GM23248 (cell line): ENCODE measurements at regions not wholly inside any gene's neighbourhood (a gene's known extent, or its start where the extent isn't known, plus 50 kb on each side); places are given as distances from the start of the nearest gene placed in this dataset.

ENCODE experiments used
- DNase-seq: peaks from one replicate; pipeline ENCODE4 v3.0.0-alpha.2; 2015
- H2AFZ ChIP-seq: fragments of 200-600 bp; sonication (generic); 2 replicates; pipeline ENCODE4 v1.6.1; 2016; ENCODE audit warnings: antibody characterized with exemption
- H3F3A ChIP-seq: fragments of 200-600 bp; sonication (generic); 2 replicates; pipeline ENCODE4 v1.6.1; 2016; ENCODE audit warnings: mild to moderate bottlenecking, antibody characterized with exemption, mixed run types; ENCODE audit not compliant: insufficient read depth
- H3K27ac ChIP-seq: fragments of 200-600 bp; sonication (generic); 2 replicates; pipeline ENCODE4 v1.5.1; 2016; ENCODE audit warnings: mild to moderate bottlenecking
- H3K27me3 ChIP-seq: fragments of 200-600 bp; sonication (generic); replicated peaks from 2 replicates; pipeline ENCODE4 v1.6.1; 2016; ENCODE audit warnings: mild to moderate bottlenecking; ENCODE audit not compliant: insufficient read depth
- H3K36me3 ChIP-seq: fragments of 200-600 bp; sonication (generic); 2 replicates; pipeline ENCODE4 v1.6.1; 2016; ENCODE audit warnings: low read depth, mild to moderate bottlenecking
- H3K4me1 ChIP-seq: fragments of 200-600 bp; sonication (generic); 2 replicates; pipeline ENCODE4 v1.6.1; 2016; ENCODE audit warnings: mild to moderate bottlenecking; ENCODE audit not compliant: insufficient read depth
- H3K4me2 ChIP-seq: fragments of 200-600 bp; sonication (generic); one replicate; pipeline ENCODE4 v1.6.1; 2016; ENCODE audit warnings: mild to moderate bottlenecking; ENCODE audit not compliant: unreplicated experiment
- H3K4me3 ChIP-seq: fragments of 200-600 bp; sonication (generic); 2 replicates; pipeline ENCODE4 v1.5.1; 2016; ENCODE audit warnings: mild to moderate bottlenecking
- H3K79me2 ChIP-seq: fragments of 200-600 bp; sonication (generic); 2 replicates; pipeline ENCODE4 v1.6.1; 2016; ENCODE audit warnings: mild to moderate bottlenecking; ENCODE audit not compliant: insufficient read depth
- H3K9ac ChIP-seq: fragments of 200-600 bp; sonication (generic); 2 replicates; pipeline ENCODE4 v1.6.1; 2016; ENCODE audit warnings: mild to moderate bottlenecking
- H3K9me2 ChIP-seq: fragments of 200-600 bp; sonication (generic); 2 replicates; pipeline ENCODE4 v1.6.1; 2016; ENCODE audit warnings: mixed run types, mild to moderate bottlenecking, moderate library complexity; ENCODE audit not compliant: insufficient read depth
- H3K9me3 ChIP-seq: fragments of 200-600 bp; sonication (generic); one replicate; pipeline ENCODE4 v1.6.1; 2017; ENCODE audit warnings: low read depth
- H4K20me1 ChIP-seq: fragments of 200-600 bp; sonication (generic); 2 replicates; pipeline ENCODE4 v1.6.0; 2016; ENCODE audit not compliant: insufficient read depth
- EZH2 ChIP-seq: fragments of 200-600 bp; sonication (generic); IDR thresholded peaks from 2 replicates; pipeline ENCODE4 v1.6.1; 2018; ENCODE audit warnings: antibody characterized with exemption, mild to moderate bottlenecking; ENCODE audit not compliant: insufficient read depth, poor library complexity, severe bottlenecking
- EZH2phosphoT487 ChIP-seq: fragments of 200-600 bp; sonication (generic); IDR thresholded peaks from 2 replicates; pipeline ENCODE4 v1.6.1; 2018; ENCODE audit warnings: antibody characterized with exemption, moderate library complexity, mild to moderate bottlenecking, low read depth; ENCODE audit not compliant: insufficient read depth
- WGBS, 2 experiments: methylation state at CpG; one replicate each; pipeline ENCODE4 v1.1.6; 2015 to 2017; ENCODE audit warnings: low lambda C conversion rate in 2 of 2, low coverage in 1 of 2; ENCODE audit errors: missing lambda C conversion rate in 2 of 2; 5-methylcytosine and 5-hydroxymethylcytosine counted together
- in situ Hi-C: fragments of 300-500 bp; cut with MboI; formaldehyde crosslinking; loops from 2 replicates; pipeline ENCODE4 v1.15.0; 2020

GRCh38 chr9:74309654-74310053 is 187.5 kb upstream of the RORB start:
- WGBS, 2 experiments: 0% methylated on average over 2 of the region's 2 CpGs
- in situ Hi-C loops: no loop called here
- H3K27ac ChIP-seq: no peak overlapping the region
- H3K9me2 ChIP-seq: no peaks in the 10 kb centered on the region
- no peak overlapping the region for H3K9ac ChIP-seq
- H3K4me2 ChIP-seq: no peak overlapping the region
- DNase-seq: no peak
- TF ChIP-seq EZH2phosphoT487: no peak
- TF ChIP-seq EZH2: no peak
- no peaks in the 10 kb centered on the region for H3K4me1 ChIP-seq
- H4K20me1 ChIP-seq: no peaks in the 10 kb centered on the region
- H3K9me3 ChIP-seq: no peaks in the 10 kb centered on the region
- no peaks in the 10 kb centered on the region for H3K79me2 ChIP-seq
- no peaks in the 10 kb centered on the region for H3K27me3 ChIP-seq
- no peak overlapping the region for H2AFZ ChIP-seq
- H3K4me3 ChIP-seq: no peak overlapping the region
- H3K36me3 ChIP-seq: no peaks in the 10 kb centered on the region
- H3F3A ChIP-seq: no peaks in the 10 kb centered on the region

GRCh38 chr9:74317235-74317634 is 179.9 kb upstream of the RORB start:
- Histone ChIP-seq H3K9ac (no peak overlapping the region), H3K9me2 (no peaks in the 10 kb centered on the region), H3K27ac (no peak overlapping the region), H3K4me1 (no peaks in the 10 kb centered on the region), H4K20me1 (no peaks in the 10 kb centered on the region), H3K79me2 (no peaks in the 10 kb centered on the region), H3K4me3 (no peak overlapping the region), H2AFZ (no peak overlapping the region), H3K4me2 (no peak overlapping the region), H3K36me3 (no peaks in the 10 kb centered on the region), H3K9me3 (no peaks in the 10 kb centered on the region), H3F3A (no peaks in the 10 kb centered on the region), H3K27me3 (no peaks in the 10 kb centered on the region)
- in situ Hi-C loops: no loop called here
- TF ChIP-seq EZH2phosphoT487 (no peak), EZH2 (no peak)
- DNase-seq: no peak
- WGBS, 2 experiments: 31 to 50% methylated on average over 1 of the region's 1 CpG

- Histone ChIP-seq H3K79me2 (no peaks in the 10 kb centered on the region), H3K27me3 (no peaks in the 10 kb centered on the region), H3F3A (no peaks in the 10 kb centered on the region), H4K20me1 (no peaks in the 10 kb centered on the region), H2AFZ (no peak overlapping the region), H3K9me3 (no peaks in the 10 kb centered on the region), H3K4me1 (no peaks in the 10 kb centered on the region), H3K9ac (no peak overlapping the region), H3K9me2 (no peaks in the 10 kb centered on the region), H3K4me2 (no peak overlapping the region), H3K4me3 (no peak overlapping the region), H3K36me3 (no peaks in the 10 kb centered on the region), H3K27ac (no peak overlapping the region)
- TF ChIP-seq EZH2: no peak
- TF ChIP-seq EZH2phosphoT487: no peak
- in situ Hi-C loops: no loop called here
- 0 to 5% methylated on average over 2 of the region's 2 CpGs for WGBS, 2 experiments
- DNase-seq: no peak
These were observed 175.7 kb upstream of the RORB start for GRCh38 chr9:74321396-74321795.

- Histone ChIP-seq H3K79me2 (no peaks in the 10 kb centered on the region), H3K4me3 (no peak overlapping the region), H3K4me2 (no peak overlapping the region), H3K4me1 (no peaks in the 10 kb centered on the region), H4K20me1 (no peaks in the 10 kb centered on the region), H3K9me2 (no peaks in the 10 kb centered on the region), H3K36me3 (no peaks in the 10 kb centered on the region), H3K9me3 (no peaks in the 10 kb centered on the region), H3F3A (no peaks in the 10 kb centered on the region), H2AFZ (no peak overlapping the region), H3K27ac (no peak overlapping the region), H3K27me3 (no peaks in the 10 kb centered on the region), H3K9ac (no peak overlapping the region)
- WGBS, 2 experiments: 13 to 14% methylated on average over 3 of the region's 3 CpGs
- in situ Hi-C loops: no loop called here
- no peak for TF ChIP-seq EZH2
- no peak for TF ChIP-seq EZH2phosphoT487
- no peak for DNase-seq
These were observed 174.3 kb upstream of the RORB start for GRCh38 chr9:74322661-74323314.
